Right lobe of liver (tissue), 6 donors: ENCODE measurements at regions not wholly inside any gene's neighbourhood (a gene's known extent, or its start where the extent isn't known, plus 50 kb on each side); places are given as distances from the start of the nearest gene placed in this dataset.

Source experiments
- ATAC-seq, 4 donors: fragments of 200-7000 bp; cut with Tn5 transposase; one replicate each; pipeline ENCODE4 v1.9.1; 2020; ENCODE audit warnings: mild to moderate bottlenecking in 4 of 4, moderate library complexity in 4 of 4
- DNase-seq, 3 donors: peaks; one replicate each; pipeline ENCODE4 v3.0.0-alpha.2; 2020
- H3K27ac ChIP-seq, 3 donors: fragments of 200-600 bp; one replicate each; pipeline ENCODE4 v1.8.0; 2022
- H3K27me3 ChIP-seq, 2 donors: fragments of 200-600 bp; one replicate each; pipeline ENCODE4 v1.8.0; 2022
- H3K36me3 ChIP-seq, 4 donors: fragments of 200-600 bp; sonication (generic) in 1 of 4; one replicate each; pipeline versions ENCODE4 v1.5.1 to v1.8.0; 2017 to 2022; ENCODE audit warnings: control low read depth in 1 of 4
- H3K4me1 ChIP-seq, 4 donors: fragments of 200-600 bp; sonication (generic) in 1 of 4; one replicate each; pipeline versions ENCODE4 v1.5.1 to v1.8.0; 2017 to 2022; ENCODE audit warnings: control low read depth in 1 of 4
- H3K4me3 ChIP-seq, 3 donors: fragments of 200-600 bp; one replicate each; pipeline ENCODE4 v1.8.0; 2022
- H3K9me3 ChIP-seq, 4 donors: fragments of 200-600 bp; sonication (generic) in 1 of 4; one replicate each; pipeline versions ENCODE4 v1.5.1 to v1.8.0; 2017 to 2022; ENCODE audit warnings: control low read depth in 1 of 4
- CTCF ChIP-seq, 4 donors: fragments of 200-600 bp in 3 of 4; fragments of 450-650 bp in 1 of 4; IDR thresholded peaks; one replicate each; pipeline versions ENCODE4 v1.5.1 to v1.8.0; 2016 to 2022; ENCODE audit warnings: antibody characterized with exemption in 4 of 4, mild to moderate bottlenecking in 2 of 4
- POLR2A ChIP-seq: fragments of 450-650 bp; IDR thresholded peaks from one replicate; pipeline ENCODE4 v1.6.1; 2017; ENCODE audit warnings: antibody characterized with exemption, mild to moderate bottlenecking
- WGBS: methylation state at CpG from one replicate; pipeline ENCODE4 v1.1.6; 2018; ENCODE audit warnings: low coverage, low lambda C conversion rate; ENCODE audit not compliant: insufficient coverage; ENCODE audit errors: missing lambda C conversion rate; 5-methylcytosine and 5-hydroxymethylcytosine counted together
- intact Hi-C, 2 donors: fragments of 100-400 bp; cut with DNase I; formaldehyde crosslinking; loops; one replicate each; pipeline versions ENCODE4 v1.11.2 to v1.14.1; 2022
- donor health status: DM: no; HTN: yes; CAD: no.
- donor health status: DM: no; HTN: no; CAD: no.
- donor health status: DM: no; HTN: no; CAD: no.
- donor health status: DM: no; HTN: yes; CAD: no.
- donor health status: DM: no; HTN: yes; CAD: no.

GRCh38 chr4:108567831-108568230 lies 52.5 kb upstream of the RPL34 start:
- Histone ChIP-seq H3K4me3 (no peak overlapping the region), H3K9me3 (no peaks in the 10 kb centered on the region), H3K27me3 (no peaks in the 10 kb centered on the region), H3K27ac (no peak overlapping the region), H3K36me3 (no peaks in the 10 kb centered on the region), H3K4me1 (no peaks in the 10 kb centered on the region)
- no peak for ATAC-seq
- intact Hi-C loops, result loop anchor here in 1 of 2 donors (10.0 kb wide), 1 partner anchor 543 kb away; no protein-coding TSS in a partner anchor
- no peak for TF ChIP-seq POLR2A
- TF ChIP-seq CTCF (IDR thresholded peaks at IDR 0.05), result no peak
- DNase-seq, result no peak

- Histone ChIP-seq H3K27me3 (no peaks in the 10 kb centered on the region), H3K4me3 (no peak overlapping the region), H3K36me3 (no peaks in the 10 kb centered on the region), H3K9me3 (no peaks in the 10 kb centered on the region), H3K27ac (no peak overlapping the region), H3K4me1 (no peaks in the 10 kb centered on the region)
- DNase-seq (no peak), ATAC-seq (no peak)
- 77% methylated on average over 3 of the region's 3 CpGs for WGBS
- intact Hi-C loops, result loop anchor here in 1 of 2 donors (10.0 kb wide), 1 partner anchor 536 kb away; no protein-coding TSS in a partner anchor
- TF ChIP-seq POLR2A (no peak), CTCF (IDR thresholded peaks at IDR 0.05) (no peak)
Measured at GRCh38 chr4:108561116-108561515, 59.3 kb upstream of the RPL34 start.

GRCh38 chr4:108560616-108561015 lies 59.8 kb upstream of the RPL34 start:
- intact Hi-C loops, result loop anchor here in 1 of 2 donors (10.0 kb wide), 1 partner anchor 536 kb away; no protein-coding TSS in a partner anchor
- no peak overlapping the region for H3K4me3 ChIP-seq
- DNase-seq (no peak), ATAC-seq (peak; percentile 31 to 83 (median 60))
- WGBS, result 40% methylated on average over 4 of the region's 4 CpGs
- no peaks in the 10 kb centered on the region for H3K27me3 ChIP-seq
- no peak overlapping the region for H3K27ac ChIP-seq
- no peaks in the 10 kb centered on the region for H3K36me3 ChIP-seq
- no peak for TF ChIP-seq CTCF (IDR thresholded peaks at IDR 0.05)
- TF ChIP-seq POLR2A, result no peak
- H3K4me1 ChIP-seq, result no peaks in the 10 kb centered on the region
- no peaks in the 10 kb centered on the region for H3K9me3 ChIP-seq

- no peaks in the 10 kb centered on the region for H3K4me1 ChIP-seq
- DNase-seq (no peak), ATAC-seq (no peak)
- TF ChIP-seq POLR2A, result no peak
- no peak for TF ChIP-seq CTCF (IDR thresholded peaks at IDR 0.05)
- intact Hi-C loops, result loop anchor here in 1 of 2 donors (10.0 kb wide), 1 partner anchor 535 kb away; no protein-coding TSS in a partner anchor
- 61% methylated on average over 2 of the region's 3 CpGs for WGBS
- no peaks in the 10 kb centered on the region for H3K9me3 ChIP-seq
- no peak overlapping the region for H3K4me3 ChIP-seq
- H3K27ac ChIP-seq, result no peak overlapping the region
- H3K36me3 ChIP-seq, result no peaks in the 10 kb centered on the region
- no peaks in the 10 kb centered on the region for H3K27me3 ChIP-seq
Measured at GRCh38 chr4:108559911-108560310, 60.5 kb upstream of the RPL34 start.
